CD4-positive, CD25-positive, alpha-beta regulatory T cell (primary cell): ENCODE measurements at regions not wholly inside any gene's neighbourhood (a gene's known extent, or its start where the extent isn't known, plus 50 kb on each side); places are given as distances from the start of the nearest gene placed in this dataset.

Experiments
- ATAC-seq, 2 donors: fragments of 150-1000 bp; cut with Tn5 transposase; one replicate each; pipeline ENCODE4 v1.10.0; 2021; ENCODE audit warnings: low read depth in 2 of 2, moderate number of reproducible peaks in 2 of 2, moderate library complexity in 1 of 2
- DNase-seq, 3 donors: peaks; one replicate each; pipeline versions ENCODE4 v3.0.0 to v3.0.0-alpha.2; 2012 to 2022; ENCODE audit warnings: mixed read lengths in 1 of 3
- H3K27ac ChIP-seq: one replicate; pipeline ENCODE4 v1.7.0; 2013; ENCODE audit warnings: mild to moderate bottlenecking, low read length; ENCODE audit not compliant: insufficient read depth, poor library complexity, severe bottlenecking
- H3K27me3 ChIP-seq: one replicate; pipeline ENCODE4 v1.7.0; 2013; ENCODE audit warnings: low read length; ENCODE audit not compliant: control insufficient read depth, insufficient read depth
- H3K36me3 ChIP-seq: one replicate; pipeline ENCODE4 v1.7.0; 2013; ENCODE audit warnings: mild to moderate bottlenecking, low read length, moderate library complexity; ENCODE audit not compliant: control insufficient read depth, insufficient read depth
- H3K4me1 ChIP-seq: 2 replicates; pipeline ENCODE4 v1.7.0; 2013; ENCODE audit warnings: mild to moderate bottlenecking, low read length; ENCODE audit not compliant: insufficient read depth, control insufficient read depth, poor library complexity, severe bottlenecking
- H3K4me3 ChIP-seq: one replicate; pipeline ENCODE4 v1.7.0; 2013; ENCODE audit warnings: low read depth, mild to moderate bottlenecking, low read length, moderate library complexity
- H3K9me3 ChIP-seq, 2 experiments: 1 replicate in 1 of 2; 2 replicates in 1 of 2; pipeline ENCODE4 v1.7.0; 2013; ENCODE audit warnings: low read length in 2 of 2, mild to moderate bottlenecking in 1 of 2, moderate library complexity in 1 of 2; ENCODE audit not compliant: control insufficient read depth in 2 of 2
- H3K27ac Mint-ChIP-seq, 3 donors: one replicate each; pipeline ENCODE4 v1.8.0; 2020 to 2022; ENCODE audit warnings: mild to moderate bottlenecking in 3 of 3, mixed read lengths in 3 of 3, moderate library complexity in 2 of 3
- H3K27me3 Mint-ChIP-seq: one replicate; pipeline ENCODE4 v1.8.0; 2022; ENCODE audit warnings: mild to moderate bottlenecking, mixed read lengths
- H3K36me3 Mint-ChIP-seq: one replicate; pipeline ENCODE4 v1.8.0; 2020; ENCODE audit warnings: mixed read lengths
- H3K4me1 Mint-ChIP-seq, 4 donors: one replicate each; pipeline ENCODE4 v1.8.0; 2020 to 2022; ENCODE audit warnings: mixed read lengths in 4 of 4, mild to moderate bottlenecking in 1 of 4
- H3K4me3 Mint-ChIP-seq, 4 donors: one replicate each; pipeline ENCODE4 v1.8.0; 2020 to 2022; ENCODE audit warnings: mild to moderate bottlenecking in 4 of 4, mixed read lengths in 4 of 4, moderate library complexity in 3 of 4
- H3K9me3 Mint-ChIP-seq, 7 donors: one replicate each; pipeline ENCODE4 v1.8.0; 2020 to 2022; ENCODE audit warnings: mixed read lengths in 7 of 7, mild to moderate bottlenecking in 3 of 7, moderate library complexity in 2 of 7

- no peaks in the 10 kb centered on the region for H3K4me1 ChIP-seq
- Mint-ChIP-seq H3K27me3 (peaks cover 5% of the 10 kb centered on the region), H3K27ac (no peak overlapping the region), H3K9me3 (peaks cover 0 to 8% (median 6%) of the 10 kb centered on the region in 7 donors), H3K4me1 (no peaks in the 10 kb centered on the region), H3K4me3 (no peak overlapping the region), H3K36me3 (no peaks in the 10 kb centered on the region)
- H3K9me3 ChIP-seq, result no peaks in the 10 kb centered on the region
- DNase-seq (no peak), ATAC-seq (no peak)
- H3K4me3 ChIP-seq, result no peak overlapping the region
- H3K36me3 ChIP-seq, result no peaks in the 10 kb centered on the region
- H3K27ac ChIP-seq, result no peak overlapping the region
- H3K27me3 ChIP-seq, result no peaks in the 10 kb centered on the region
These were observed 361.1 kb upstream of the ZNF521 start for GRCh38 chr18:25713103-25713502.

GRCh38 chr18:25710981-25711380 is 359.0 kb upstream of the ZNF521 start:
- no peak for DNase-seq
- Mint-ChIP-seq H3K4me1 (no peaks in the 10 kb centered on the region), H3K36me3 (no peaks in the 10 kb centered on the region), H3K27me3 (peaks cover 5% of the 10 kb centered on the region), H3K4me3 (no peak overlapping the region), H3K9me3 (peaks cover 0 to 5% (median 2%) of the 10 kb centered on the region in 7 donors), H3K27ac (no peak overlapping the region)
- Histone ChIP-seq H3K4me3 (no peak overlapping the region), H3K9me3 (no peaks in the 10 kb centered on the region), H3K27me3 (no peaks in the 10 kb centered on the region), H3K27ac (no peak overlapping the region), H3K4me1 (no peaks in the 10 kb centered on the region), H3K36me3 (no peaks in the 10 kb centered on the region)
- no peak for ATAC-seq

- no peak for ATAC-seq
- H3K27ac ChIP-seq, result no peak overlapping the region
These were observed 353.7 kb upstream of the ZNF521 start for GRCh38 chr18:25705650-25706049.

GRCh38 chr18:25704494-25704893 is 352.5 kb upstream of the ZNF521 start:
- no peak overlapping the region for H3K4me3 Mint-ChIP-seq
- peaks cover 0 to 1% (median 0%) of the 10 kb centered on the region in 7 donors for H3K9me3 Mint-ChIP-seq
- Histone ChIP-seq H3K27me3 (no peaks in the 10 kb centered on the region), H3K27ac (no peak overlapping the region), H3K36me3 (no peaks in the 10 kb centered on the region), H3K4me3 (no peak overlapping the region), H3K4me1 (no peaks in the 10 kb centered on the region), H3K9me3 (no peaks in the 10 kb centered on the region)
- no peak for DNase-seq
- no peak for ATAC-seq
- H3K27me3 Mint-ChIP-seq, result peaks cover 5% of the 10 kb centered on the region
- no peaks in the 10 kb centered on the region for H3K4me1 Mint-ChIP-seq
- H3K27ac Mint-ChIP-seq, result no peak overlapping the region
- H3K36me3 Mint-ChIP-seq, result no peaks in the 10 kb centered on the region

More at GRCh38 chr18:25705650-25706049, 353.7 kb upstream of the ZNF521 start:
- Mint-ChIP-seq H3K27ac (no peak overlapping the region), H3K36me3 (no peaks in the 10 kb centered on the region), H3K4me1 (no peaks in the 10 kb centered on the region), H3K9me3 (peaks cover 0 to 1% (median 0%) of the 10 kb centered on the region in 7 donors), H3K27me3 (peaks cover 5% of the 10 kb centered on the region), H3K4me3 (no peak overlapping the region)
- no peak for DNase-seq
- Histone ChIP-seq H3K4me3 (no peak overlapping the region), H3K4me1 (no peaks in the 10 kb centered on the region), H3K9me3 (no peaks in the 10 kb centered on the region), H3K36me3 (no peaks in the 10 kb centered on the region), H3K27me3 (no peaks in the 10 kb centered on the region)

GRCh38 chr18:25704071-25704470 is 352.1 kb upstream of the ZNF521 start:
- H3K27me3 ChIP-seq, result no peaks in the 10 kb centered on the region
- Mint-ChIP-seq H3K4me3 (no peak overlapping the region), H3K4me1 (no peaks in the 10 kb centered on the region), H3K36me3 (no peaks in the 10 kb centered on the region), H3K9me3 (peaks cover 0 to 2% (median 0%) of the 10 kb centered on the region in 7 donors), H3K27ac (no peak overlapping the region), H3K27me3 (peaks cover 5% of the 10 kb centered on the region)
- no peaks in the 10 kb centered on the region for H3K4me1 ChIP-seq
- H3K4me3 ChIP-seq, result no peak overlapping the region
- H3K27ac ChIP-seq, result no peak overlapping the region
- no peaks in the 10 kb centered on the region for H3K9me3 ChIP-seq
- no peaks in the 10 kb centered on the region for H3K36me3 ChIP-seq
- no peak for DNase-seq
- no peak for ATAC-seq

- Mint-ChIP-seq H3K4me1 (no peaks in the 10 kb centered on the region), H3K9me3 (peaks cover 0 to 2% (median 0%) of the 10 kb centered on the region in 7 donors), H3K36me3 (no peaks in the 10 kb centered on the region), H3K27ac (no peak overlapping the region), H3K27me3 (peaks cover 5% of the 10 kb centered on the region), H3K4me3 (no peak overlapping the region)
- no peaks in the 10 kb centered on the region for H3K4me1 ChIP-seq
- no peaks in the 10 kb centered on the region for H3K9me3 ChIP-seq
- H3K27ac ChIP-seq, result no peak overlapping the region
- no peak overlapping the region for H3K4me3 ChIP-seq
- no peak for DNase-seq
- ATAC-seq, result no peak
- H3K27me3 ChIP-seq, result no peaks in the 10 kb centered on the region
- no peaks in the 10 kb centered on the region for H3K36me3 ChIP-seq
These were observed 349.9 kb upstream of the ZNF521 start for GRCh38 chr18:25701821-25702220.

- no peak overlapping the region for H3K27ac ChIP-seq
- H3K4me3 Mint-ChIP-seq, result no peak overlapping the region
- peaks cover 0 to 8% (median 3%) of the 10 kb centered on the region in 7 donors for H3K9me3 Mint-ChIP-seq
- no peaks in the 10 kb centered on the region for H3K4me1 ChIP-seq
- H3K36me3 Mint-ChIP-seq, result no peaks in the 10 kb centered on the region
- no peaks in the 10 kb centered on the region for H3K27me3 ChIP-seq
- H3K4me1 Mint-ChIP-seq, result no peaks in the 10 kb centered on the region
- ATAC-seq (no peak), DNase-seq (no peak)
- H3K27me3 Mint-ChIP-seq, result no peaks in the 10 kb centered on the region
- no peak overlapping the region for H3K27ac Mint-ChIP-seq
- no peaks in the 10 kb centered on the region for H3K36me3 ChIP-seq
- H3K9me3 ChIP-seq, result no peaks in the 10 kb centered on the region
- H3K4me3 ChIP-seq, result no peak overlapping the region
These were observed 335.1 kb upstream of the ZNF521 start for GRCh38 chr18:25686960-25687500.

GRCh38 chr18:25685088-25685487 is 333.1 kb upstream of the ZNF521 start:
- no peaks in the 10 kb centered on the region for H3K27me3 ChIP-seq
- peaks cover 0 to 8% (median 2%) of the 10 kb centered on the region in 7 donors for H3K9me3 Mint-ChIP-seq
- H3K4me1 Mint-ChIP-seq, result no peaks in the 10 kb centered on the region
- ATAC-seq, result no peak
- H3K36me3 Mint-ChIP-seq, result no peaks in the 10 kb centered on the region
- no peak for DNase-seq
- H3K4me1 ChIP-seq, result no peaks in the 10 kb centered on the region
- H3K27ac Mint-ChIP-seq, result no peak overlapping the region
- no peak overlapping the region for H3K27ac ChIP-seq
- H3K4me3 ChIP-seq, result no peak overlapping the region
- no peaks in the 10 kb centered on the region for H3K27me3 Mint-ChIP-seq
- H3K36me3 ChIP-seq, result no peaks in the 10 kb centered on the region
- no peak overlapping the region for H3K4me3 Mint-ChIP-seq
- no peaks in the 10 kb centered on the region for H3K9me3 ChIP-seq
